GM21390 (cell line): ENCODE measurements at regions not wholly inside any gene's neighbourhood (a gene's known extent, or its start where the extent isn't known, plus 50 kb on each side); places are given as distances from the start of the nearest gene placed in this dataset.
"Not testable (repeated sequence)": the region's sequence is repeated elsewhere in the genome, so short reads cannot be mapped to it uniquely, and the experiment has no call there.

ENCODE experiments used
- ATAC-seq: cut with Tn5 transposase; IDR thresholded peaks from one replicate; pipeline ENCODE4 v1.9.1; 2021; ENCODE audit not compliant: unreplicated experiment

DNA sequence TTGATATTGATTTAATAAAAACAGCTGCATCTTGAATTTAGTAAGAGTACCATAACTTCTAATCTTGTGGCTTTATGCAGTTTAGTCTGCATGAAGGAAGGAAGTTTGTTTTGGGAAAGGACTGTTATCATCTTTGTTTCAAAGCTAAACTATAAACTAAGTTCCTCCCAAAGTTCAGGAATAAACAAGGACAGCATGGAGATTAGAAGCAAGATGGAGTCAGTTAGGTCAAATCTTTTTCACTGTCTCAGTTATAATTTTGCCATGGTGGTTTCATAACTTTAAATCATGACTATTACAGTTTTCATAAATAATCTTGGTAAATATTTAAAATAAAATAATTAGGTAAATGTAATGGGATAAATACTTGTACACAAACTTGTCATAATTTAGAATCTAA, 189.9 kb upstream of the ETV3 start:
- not testable (repeated sequence) for ATAC-seq

DNA sequence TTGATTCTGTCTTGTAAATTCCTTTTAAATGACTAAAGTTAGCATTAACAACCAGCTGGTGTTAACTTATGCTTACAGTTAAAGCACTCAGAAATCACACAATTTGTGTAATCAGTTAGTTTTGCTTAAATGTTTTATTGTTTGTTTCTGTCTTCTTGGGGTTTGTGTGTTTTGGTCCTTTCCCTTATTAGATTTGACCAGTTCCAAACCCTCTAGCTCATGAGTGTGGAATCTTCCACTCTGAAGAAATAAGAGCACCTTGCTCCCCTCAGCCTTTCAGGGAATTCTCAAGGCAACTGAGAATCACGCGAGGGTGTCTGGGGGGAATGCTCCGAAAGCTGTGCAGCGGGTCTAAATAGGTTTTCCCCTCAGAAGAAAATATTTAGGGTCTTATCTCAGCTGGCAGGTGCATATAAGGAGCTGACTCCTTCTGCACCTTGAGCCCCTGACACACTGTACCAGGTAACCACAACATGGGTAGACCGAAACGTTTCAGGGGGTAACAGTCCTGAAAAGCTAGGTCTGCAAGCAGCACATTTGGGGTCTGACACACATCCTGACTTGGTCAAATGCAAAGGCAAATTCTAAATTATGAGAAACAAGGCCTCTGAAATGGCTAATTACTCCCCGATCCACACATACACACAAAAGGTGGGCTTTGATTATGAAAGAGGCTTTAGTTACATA, 188.1 kb upstream of the ETV3 start:
- ATAC-seq: no peak

DNA sequence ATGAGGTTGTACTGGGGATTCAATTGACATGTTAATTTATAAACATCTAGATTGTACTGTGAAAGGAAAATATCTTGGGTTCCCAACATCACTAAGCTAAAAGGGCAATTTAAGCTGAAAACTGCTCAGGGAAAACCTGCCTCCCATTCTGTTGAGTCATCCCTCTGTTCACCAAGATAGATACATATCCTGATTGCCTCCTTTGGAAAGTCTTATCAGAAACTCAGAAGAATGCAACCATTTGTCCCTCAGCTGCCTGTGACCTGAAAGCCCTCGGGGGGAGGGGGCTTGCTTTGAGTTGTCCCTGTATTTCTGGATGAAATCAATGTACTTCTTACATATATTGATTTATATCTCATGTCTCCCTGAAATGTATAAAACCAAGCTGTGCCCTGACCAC, 187.0 kb upstream of the ETV3 start:
- no peak for ATAC-seq

DNA sequence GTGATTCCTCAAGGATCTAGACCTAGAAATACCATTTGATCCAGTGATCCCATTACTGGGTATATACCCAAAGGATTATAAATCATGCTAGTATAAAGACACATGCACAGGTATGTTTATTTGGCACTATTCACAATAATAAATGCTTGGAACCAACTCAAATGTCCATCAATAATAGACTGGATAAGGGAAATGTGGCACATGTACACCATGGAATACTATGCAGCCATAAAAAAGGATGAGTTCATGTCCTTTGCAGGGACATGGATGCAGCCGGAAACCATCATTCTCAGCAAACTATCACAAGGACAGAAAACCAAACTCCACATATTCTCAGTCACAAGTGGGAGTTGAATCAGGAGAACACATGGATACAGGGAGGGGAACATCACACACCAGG, 183.8 kb upstream of the ETV3 start:
- ATAC-seq: not testable (repeated sequence)

DNA sequence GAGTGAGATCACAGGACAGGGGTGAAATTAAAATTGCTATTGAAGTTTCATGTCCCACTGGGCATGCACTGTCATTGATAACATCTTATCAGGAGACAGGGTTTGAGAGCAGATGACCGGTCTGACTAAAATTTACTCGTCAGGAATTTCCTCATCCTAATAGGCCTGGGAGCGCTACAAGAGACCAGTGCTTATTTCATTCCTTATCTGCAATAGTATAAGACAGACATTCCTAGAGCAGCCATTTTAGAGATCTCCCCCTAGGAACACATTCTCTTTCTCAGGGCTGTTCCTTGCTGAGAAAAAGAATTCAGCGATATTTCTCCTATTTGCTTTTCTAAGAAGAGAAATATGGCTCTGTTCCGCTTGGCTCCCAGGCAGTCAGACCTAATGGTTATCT, 181.4 kb upstream of the ETV3 start:
- no peak for ATAC-seq

DNA sequence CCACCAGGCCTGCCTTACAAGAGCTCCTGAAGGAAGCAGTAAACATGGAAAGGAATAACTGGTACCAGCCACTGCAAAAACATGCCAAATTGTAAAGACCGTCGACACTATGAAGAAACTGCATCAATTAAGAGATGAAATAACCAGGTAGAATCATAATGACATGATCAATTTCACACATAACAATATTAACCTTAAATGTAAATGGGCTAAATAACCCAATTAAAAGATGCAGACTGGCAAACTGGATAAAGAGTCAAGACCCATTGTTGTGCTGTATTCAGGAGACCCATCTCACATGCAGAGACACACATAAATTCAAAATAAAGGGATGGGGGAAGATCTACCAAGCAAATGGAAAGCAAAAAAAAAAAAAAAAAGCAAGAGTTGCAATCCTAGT, 179.0 kb upstream of the ETV3 start:
- ATAC-seq: not testable (repeated sequence)

DNA sequence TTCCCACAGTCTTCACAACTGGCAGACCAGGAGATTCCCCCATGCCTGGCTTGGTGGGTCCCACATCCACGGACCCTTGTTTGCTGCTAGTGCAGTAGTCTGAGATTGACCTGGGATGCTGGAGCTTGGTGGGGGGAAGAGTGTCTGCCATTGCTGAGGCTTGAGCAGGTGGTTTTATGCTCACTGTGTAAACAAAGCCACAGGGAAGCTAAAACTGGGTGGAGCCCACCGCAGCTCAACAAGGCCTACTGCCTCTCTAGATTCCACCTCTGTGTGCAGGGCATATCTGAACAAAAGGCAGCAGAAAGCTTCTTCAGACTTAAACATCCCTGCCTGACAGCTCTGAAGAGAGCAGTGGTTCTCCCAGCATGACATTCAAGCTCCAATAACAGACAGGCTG, 177.3 kb upstream of the ETV3 start:
- no peak for ATAC-seq

DNA sequence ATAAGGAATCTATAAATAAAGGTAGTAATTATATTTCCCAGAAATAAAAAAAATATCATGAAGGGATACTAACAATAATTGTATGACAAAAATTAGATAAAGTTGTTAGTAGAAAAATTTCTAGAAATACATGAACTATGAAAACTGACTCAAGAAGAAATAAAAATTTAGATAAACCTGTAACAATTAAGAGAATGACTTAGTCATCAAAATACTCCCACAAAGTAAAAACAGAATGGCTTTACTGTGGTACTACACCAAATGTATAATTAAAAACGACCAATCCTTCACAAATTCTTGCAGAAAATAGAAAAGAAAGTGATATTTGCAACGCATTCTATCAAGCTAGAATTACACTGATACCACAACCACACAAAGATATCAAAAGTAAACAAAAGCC, 176.2 kb upstream of the ETV3 start:
- ATAC-seq: no peak

DNA sequence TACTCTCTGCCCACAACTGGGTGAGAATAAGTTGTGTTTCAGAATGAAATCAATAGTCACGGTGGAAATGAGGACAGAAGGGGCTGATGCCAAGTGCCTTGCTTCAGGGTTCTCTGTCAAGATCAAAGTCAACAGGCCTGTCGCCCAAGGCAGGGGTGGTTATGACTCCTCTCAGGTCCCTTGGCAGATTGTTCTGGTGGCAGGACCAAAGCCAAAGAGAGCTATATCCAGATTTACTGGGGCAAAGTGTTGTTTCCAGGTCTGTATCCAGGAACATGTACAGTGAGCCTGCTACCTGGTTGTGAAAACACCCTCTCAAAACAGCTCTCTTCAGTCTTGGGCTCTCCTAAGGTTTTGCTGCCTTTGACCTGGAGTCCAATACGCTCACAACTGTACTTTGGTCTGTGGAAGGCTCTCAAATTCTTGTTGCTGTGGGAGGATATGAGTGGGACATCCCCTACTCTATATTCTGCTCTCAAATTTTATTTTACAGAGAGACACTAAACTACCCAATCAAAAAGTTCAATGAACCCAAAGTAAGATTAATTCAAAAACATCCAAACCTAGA, 175.1 kb upstream of the ETV3 start:
- ATAC-seq: no peak

DNA sequence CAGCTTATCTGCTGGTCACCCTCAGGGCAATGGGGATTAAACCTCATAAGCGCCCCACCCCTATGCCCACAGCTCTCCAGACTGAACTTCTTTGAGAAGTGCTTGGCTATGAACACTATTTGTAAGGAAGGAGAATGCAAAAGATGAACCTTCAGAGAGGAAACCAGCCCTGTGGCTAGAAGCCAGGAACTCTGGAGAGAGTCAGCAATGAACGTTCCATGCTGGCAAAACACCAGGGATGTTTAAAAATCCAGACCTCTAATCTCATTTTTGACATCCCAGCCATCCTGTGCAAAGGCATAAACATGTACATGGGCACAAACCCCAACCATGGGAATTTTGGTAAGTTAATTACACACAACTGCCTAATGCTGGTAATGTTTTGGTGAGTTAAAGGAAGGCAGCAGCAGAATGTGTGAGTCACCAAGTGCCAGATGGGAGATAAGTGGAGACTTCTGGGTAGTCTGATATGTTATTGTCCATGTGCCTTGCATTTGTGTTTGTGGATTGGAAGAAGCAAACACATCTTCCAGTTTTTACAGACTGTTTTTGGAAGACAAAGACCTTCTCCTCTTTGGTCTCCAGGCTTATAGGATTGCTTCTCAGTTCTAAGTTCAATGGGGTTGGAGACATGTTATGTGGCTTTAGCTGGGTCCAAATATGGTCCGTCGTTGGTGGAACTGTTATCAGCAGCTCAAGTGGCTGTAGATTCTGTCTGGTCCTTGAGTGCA, 174.1 kb upstream of the ETV3 start:
- no peak for ATAC-seq

DNA sequence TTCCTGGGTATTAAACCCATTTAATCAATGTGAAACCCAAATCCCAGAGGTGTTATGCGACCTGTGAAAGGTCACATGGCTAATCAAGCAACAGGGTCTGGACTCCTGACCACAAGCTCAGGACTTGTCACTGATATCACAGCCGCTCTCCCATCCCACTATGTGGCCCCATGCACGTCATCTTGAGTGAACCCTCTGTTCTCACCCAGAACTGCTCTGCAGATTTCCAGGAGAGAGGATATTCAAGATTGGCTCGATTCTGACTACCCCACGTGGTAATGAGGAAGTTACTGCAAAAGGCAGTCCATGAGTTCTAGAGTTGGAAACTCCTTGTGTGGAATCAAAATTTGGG, 173.5 kb upstream of the ETV3 start:
- ATAC-seq: no peak

DNA sequence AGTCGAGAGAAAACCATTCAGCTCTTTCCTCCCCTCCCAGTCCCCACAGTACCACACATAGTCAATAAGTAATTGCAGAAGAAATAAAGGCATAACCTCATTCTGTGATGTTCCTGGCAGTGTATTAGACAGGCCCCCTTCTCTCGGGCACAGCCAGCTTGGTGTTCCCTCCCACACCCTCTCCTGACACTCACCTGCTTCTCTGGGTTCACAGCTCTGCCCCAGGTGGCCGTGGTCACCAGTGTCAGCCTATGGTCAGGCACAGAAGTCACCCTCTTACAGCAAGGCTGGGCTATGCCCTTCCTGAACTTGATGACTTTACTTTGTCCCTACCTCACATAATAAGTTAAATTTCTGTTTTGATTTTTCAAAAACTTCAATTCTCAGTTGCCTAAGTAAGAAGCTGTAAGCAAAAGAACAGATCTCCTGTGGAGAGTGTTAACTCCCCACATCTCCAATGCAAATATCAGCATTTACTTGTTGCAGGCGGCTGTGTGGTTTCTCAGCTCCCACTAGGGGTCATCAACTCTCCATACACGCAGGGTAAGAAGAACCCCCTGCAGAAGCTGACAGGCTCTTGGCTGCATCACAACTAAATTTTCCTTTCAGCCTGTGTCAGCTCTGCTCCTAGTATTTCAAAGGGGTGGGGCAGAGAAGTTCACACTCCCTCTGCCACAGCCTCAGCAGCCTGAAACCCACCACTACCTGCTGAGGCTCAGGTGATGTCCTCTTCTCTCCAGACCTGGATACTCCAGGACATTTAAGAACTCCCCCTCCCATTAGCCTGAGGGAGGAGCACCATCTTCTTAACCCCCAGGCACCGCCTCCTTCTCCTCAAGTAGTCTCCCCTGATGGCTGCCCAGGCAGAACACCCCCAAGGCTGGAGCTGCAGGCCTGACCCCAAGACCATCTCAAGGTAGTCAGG, 172.9 kb upstream of the ETV3 start:
- ATAC-seq: not testable (repeated sequence)

DNA sequence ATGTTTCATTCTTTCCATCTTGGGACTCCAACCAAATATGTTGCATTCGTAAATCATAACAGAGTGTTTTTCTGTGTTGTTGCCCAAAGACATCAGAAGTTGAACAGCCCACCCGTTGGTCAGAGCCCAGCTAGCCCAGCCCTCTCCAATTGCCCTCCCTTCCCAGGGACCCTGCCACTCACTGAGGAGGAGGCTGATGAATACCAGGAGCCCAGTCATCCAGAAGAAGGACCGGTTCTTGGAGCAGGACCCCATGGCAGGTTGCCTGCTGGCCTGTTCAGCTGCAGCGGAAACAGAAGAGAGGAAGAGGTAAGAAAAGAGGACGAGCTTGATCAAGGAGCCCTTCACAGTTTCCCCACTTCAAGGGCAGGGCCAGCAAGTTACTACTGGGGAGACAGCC, 172.2 kb upstream of the ETV3 start:
- ATAC-seq: no peak

DNA sequence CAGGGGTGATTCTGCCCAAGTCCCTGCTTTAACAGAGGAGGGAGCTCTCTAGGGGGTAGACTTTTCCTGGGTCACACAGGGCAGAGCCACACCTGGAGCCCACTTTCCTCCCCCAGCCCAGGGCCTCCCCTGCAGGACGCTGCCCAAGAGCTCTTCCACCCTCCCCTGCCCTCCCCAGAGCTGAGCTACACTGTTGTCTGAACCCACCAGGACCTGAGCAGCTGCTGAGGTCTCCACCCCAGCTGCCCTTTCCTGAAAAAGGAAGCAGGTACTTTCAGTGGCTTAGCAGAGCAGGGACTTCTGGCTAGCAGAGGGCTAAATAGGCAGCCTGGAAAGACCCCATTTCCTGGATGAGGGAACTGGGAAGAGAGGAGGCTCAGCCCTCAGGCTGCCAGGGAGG, 169.3 kb upstream of the ETV3 start:
- ATAC-seq: no peak

DNA sequence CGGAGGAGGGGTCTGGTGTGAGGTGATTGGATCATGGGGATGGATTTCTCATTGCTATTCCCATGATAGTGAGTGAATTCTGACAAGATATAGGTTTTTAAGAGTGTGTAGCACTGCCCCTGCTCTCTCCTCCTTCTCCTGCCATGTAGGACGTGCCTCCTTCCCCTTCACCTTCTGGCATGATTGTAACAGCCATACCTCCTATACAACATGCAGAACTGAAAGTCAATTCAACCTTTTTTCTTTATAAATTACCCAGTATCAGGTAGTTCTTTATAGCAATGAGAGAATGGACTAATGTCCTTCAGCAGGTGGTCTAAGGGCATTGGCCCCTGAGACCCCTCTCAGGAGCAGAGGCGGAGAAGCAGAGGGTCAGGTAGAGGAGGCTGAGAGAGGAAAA, 168.7 kb upstream of the ETV3 start:
- no peak for ATAC-seq

DNA sequence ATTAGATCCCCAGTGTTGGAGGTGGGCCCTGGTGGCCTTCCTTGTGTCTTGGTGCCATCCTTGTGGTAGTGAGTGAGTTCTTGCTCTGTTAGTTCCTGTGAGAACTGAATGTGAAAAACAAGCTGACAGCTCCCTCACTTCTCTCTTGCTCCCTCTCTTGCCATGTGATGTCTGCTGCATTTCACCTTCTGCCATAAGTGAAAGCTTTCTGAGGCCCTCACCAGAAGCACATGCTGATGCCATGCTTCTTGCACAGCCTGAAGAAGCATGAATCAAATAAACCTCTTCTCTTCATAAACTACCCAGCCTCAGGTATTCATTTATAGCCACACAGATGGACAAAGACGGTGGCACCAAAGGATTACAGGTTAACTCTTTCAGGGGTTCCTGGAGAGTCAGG, 166.1 kb upstream of the ETV3 start:
- no peak for ATAC-seq

DNA sequence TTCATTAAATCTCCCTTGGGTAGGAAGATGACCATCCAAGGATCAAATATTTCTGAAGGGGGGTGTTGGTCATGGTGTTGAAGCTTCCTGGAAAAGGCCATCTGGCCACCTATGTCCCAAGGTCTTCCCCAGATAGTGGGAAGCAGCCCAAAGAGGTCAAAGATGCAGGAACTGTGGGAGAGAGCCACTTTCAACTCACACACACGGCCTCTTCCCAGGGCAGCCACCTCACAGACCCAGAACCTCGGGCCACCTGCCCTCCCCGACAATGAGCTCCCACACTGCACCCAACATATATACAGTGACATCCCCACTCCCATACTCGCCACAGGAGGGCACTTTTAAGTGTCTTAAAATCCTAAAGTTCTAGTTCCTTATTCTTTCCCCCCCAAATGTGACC, 164.5 kb upstream of the ETV3 start:
- ATAC-seq: no peak

DNA sequence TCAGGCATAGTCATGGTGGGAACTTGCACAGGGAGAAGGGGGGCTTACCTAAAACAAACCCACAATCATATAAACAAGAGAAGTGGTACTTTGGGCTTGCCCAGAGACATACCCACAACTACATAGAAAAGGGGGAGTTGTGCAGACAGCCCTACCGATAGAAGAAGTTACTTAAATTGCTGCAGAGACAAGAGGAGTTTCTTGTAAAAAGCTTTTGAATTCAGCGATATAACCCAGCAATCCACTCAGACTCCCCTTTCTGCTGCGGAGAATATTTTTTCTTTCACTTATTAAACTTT, 164.0 kb upstream of the ETV3 start:
- ATAC-seq: no peak

DNA sequence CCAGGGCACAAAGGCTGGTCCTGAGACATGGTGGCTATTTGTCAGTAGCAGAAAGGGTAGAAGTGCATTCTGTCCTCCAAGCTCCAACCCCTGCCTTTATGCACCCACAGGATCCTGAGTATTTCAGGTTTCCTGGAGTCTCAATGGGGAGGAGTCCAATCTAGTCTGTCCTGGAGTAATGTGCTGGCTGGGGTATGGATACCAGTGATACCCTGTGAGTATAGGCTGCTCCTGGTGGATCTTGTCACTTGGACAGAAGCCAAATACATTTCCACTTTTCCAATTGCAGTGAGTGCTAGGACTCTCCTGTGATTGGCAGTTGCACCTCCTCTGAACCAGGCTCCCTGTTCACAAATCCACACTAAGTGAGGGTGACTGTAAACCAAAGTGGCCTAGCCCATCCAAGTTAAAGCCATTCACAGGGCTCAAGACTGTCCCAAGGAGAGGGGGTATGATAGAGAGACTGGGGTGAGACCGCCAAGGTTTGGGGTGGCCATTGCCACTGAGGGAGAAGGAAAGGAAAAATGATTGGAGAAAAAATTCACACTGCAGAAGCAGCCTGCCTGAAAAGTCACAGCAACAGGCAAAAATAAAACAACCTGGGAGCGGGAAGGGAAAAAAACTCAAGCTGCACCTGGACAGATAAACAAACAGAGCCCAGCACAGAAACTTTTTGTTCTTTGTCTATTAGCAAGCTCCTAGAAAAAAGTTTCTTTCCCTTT, 163.4 kb upstream of the ETV3 start:
- no peak for ATAC-seq

DNA sequence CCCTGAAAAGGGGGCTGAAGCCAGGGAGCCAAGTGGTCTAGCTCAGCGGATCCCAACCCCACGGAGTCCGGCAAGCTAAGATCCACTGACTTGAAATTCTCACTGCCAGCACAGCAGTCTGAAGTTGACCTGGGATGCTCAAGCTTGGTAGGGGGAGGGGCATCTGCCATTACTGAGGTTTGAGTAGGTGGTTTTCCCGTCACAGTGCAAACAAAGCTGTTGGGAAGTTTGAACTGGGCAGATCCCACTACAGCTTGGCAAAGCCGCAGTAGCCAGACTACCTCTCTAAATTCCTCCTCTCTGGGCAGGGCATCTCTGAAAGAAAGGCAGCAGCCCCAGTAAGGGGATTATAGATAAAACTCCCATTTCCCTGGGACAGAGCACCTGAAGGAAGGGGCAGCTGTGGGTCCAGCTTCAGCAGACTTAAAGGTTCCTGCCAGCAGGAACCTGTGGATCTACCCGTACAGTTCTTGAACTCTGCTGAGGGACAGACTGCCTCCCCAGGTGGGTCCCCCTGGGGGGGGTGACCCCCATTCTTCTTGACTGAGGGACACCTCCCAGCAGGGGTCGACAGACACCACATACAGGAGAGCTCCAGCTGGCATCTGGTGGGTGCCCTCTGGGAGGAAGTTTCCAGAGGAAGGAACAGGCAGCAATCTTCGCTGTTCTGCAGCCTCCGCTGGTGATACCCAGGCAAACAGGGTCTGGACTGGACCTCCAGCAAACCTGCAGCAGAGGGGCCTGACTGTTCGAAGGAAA, 156.4 kb upstream of the ETV3 start:
- not testable (repeated sequence) for ATAC-seq
